K562 (cell line): ENCODE measurements at regions not wholly inside any gene's neighbourhood (a gene's known extent, or its start where the extent isn't known, plus 50 kb on each side); places are given as distances from the start of the nearest gene placed in this dataset.
A peak's percentile ranks its signal among the peaks of the same experiment; 100 is the strongest.

Experiments
- ATAC-seq: fragments of 200-7000 bp; cut with Tn5 transposase; 3 replicates; pipeline ENCODE4 v1.9.1; 2020; ENCODE audit warnings: moderate library complexity
- BruUV-seq: library from RNA; stranded (reverse); fragments of 400-500 nt; replicated peaks from 2 replicates; lab custom pipeline; 2021; lab: Mats Ljungman, UMichigan
- CTCF ChIA-PET: fragments of 300-600 bp; formaldehyde crosslinking; extraction: SDS; loops from one replicate; lab custom pipeline; 2021; ENCODE audit warnings: low intra/inter-chr PET ratio; lab: Yijun Ruan, JAX
- POLR2A ChIA-PET: fragments of 300-600, 350-650 bp; sonication (Branson Sonifier 250); formaldehyde crosslinking; extraction: SDS; loops from one replicate; lab custom pipeline; 2021; ENCODE audit warnings: antibody characterized with exemption, inconsistent platforms; lab: Yijun Ruan, JAX
- DNase-seq, 4 experiments: peaks; one replicate each; pipeline versions ENCODE4 v3.0.0 to v3.0.0-alpha.2; 2011 to 2018; ENCODE audit warnings: low spot score in 3 of 4, mixed read lengths in 3 of 4; ENCODE audit errors: extremely low read depth in 1 of 4
- FAIRE-seq: peaks from 2 replicates; lab custom pipeline; 2011; peaks lifted over from hg19 to GRCh38; lab: Jason Lieb, UNC
- H2AFZ ChIP-seq: 2 replicates; pipeline ENCODE4 v1.6.0; 2011; ENCODE audit warnings: low read depth, low read length, control low read depth, inconsistent platforms
- H3K27ac ChIP-seq: fragments of 200-600 bp; 3 replicates; pipeline ENCODE4 v1.8.0; 2011; ENCODE audit warnings: low read depth, mild to moderate bottlenecking, control low read depth, inconsistent platforms, low read length, moderate library complexity, mixed read lengths; ENCODE audit errors: extremely low read depth
- H3K27me3 ChIP-seq, 2 experiments: fragments of 300-600 bp in 1 of 2; 2 replicates in 1 of 2; 3 replicates in 1 of 2; pipeline versions ENCODE4 v1.6.0 to v1.8.0; 2011; ENCODE audit warnings: inconsistent platforms in 2 of 2, low read length in 2 of 2, mild to moderate bottlenecking in 1 of 2, mixed read lengths in 1 of 2, moderate library complexity in 1 of 2; ENCODE audit not compliant: control insufficient read depth in 2 of 2, insufficient read depth in 2 of 2
- H3K36me3 ChIP-seq: fragments of 300-600 bp; 3 replicates; pipeline ENCODE4 v1.8.0; 2011; ENCODE audit warnings: mild to moderate bottlenecking, low read length, inconsistent platforms; ENCODE audit not compliant: control insufficient read depth, insufficient read depth
- H3K4me1 ChIP-seq, 2 experiments: fragments of 200-600 bp in 1 of 2; replicated peaks in 1 of 2; 2 replicates in 1 of 2; 3 replicates in 1 of 2; pipeline versions ENCODE4 v1.5.1 to v1.8.0; 2011; ENCODE audit warnings: inconsistent platforms in 2 of 2, low read length in 2 of 2, mild to moderate bottlenecking in 1 of 2, mixed read lengths in 1 of 2, moderate library complexity in 1 of 2; ENCODE audit not compliant: control insufficient read depth in 2 of 2, insufficient read depth in 2 of 2
- H3K4me2 ChIP-seq: 2 replicates; pipeline ENCODE4 v1.6.1; 2011; ENCODE audit warnings: low read length, control low read depth, inconsistent platforms, mixed read lengths; ENCODE audit not compliant: insufficient read depth
- H3K4me3 ChIP-seq: fragments of 200-600 bp; sonication (generic), shearing (Covaris generic); 2 replicates; pipeline ENCODE4 v1.5.1; 2016; ENCODE audit warnings: control low read depth, inconsistent platforms
- H3K79me2 ChIP-seq: fragments of 200-600 bp; 3 replicates; pipeline ENCODE4 v1.8.0; 2011; ENCODE audit warnings: low read length, inconsistent platforms; ENCODE audit not compliant: control insufficient read depth, insufficient read depth
- H3K9ac ChIP-seq, 2 experiments: 2 replicates each; pipeline versions ENCODE4 v1.6.0 to v1.6.1; 2011; ENCODE audit warnings: low read depth in 2 of 2, low read length in 2 of 2, control low read depth in 1 of 2, inconsistent platforms in 1 of 2, mild to moderate bottlenecking in 1 of 2, mixed read lengths in 1 of 2; ENCODE audit not compliant: insufficient read depth in 1 of 2
- H3K9me1 ChIP-seq: one replicate; pipeline ENCODE4 v1.6.0; 2011; ENCODE audit warnings: inconsistent platforms, mild to moderate bottlenecking, low read length, moderate library complexity; ENCODE audit not compliant: control insufficient read depth, insufficient read depth
- H3K9me3 ChIP-seq: replicated peaks from 2 replicates; pipeline ENCODE4 v1.5.1; 2011; ENCODE audit warnings: low read depth, low read length, inconsistent platforms; ENCODE audit not compliant: control insufficient read depth, insufficient read depth
- H4K20me1 ChIP-seq: replicated peaks from 2 replicates; pipeline ENCODE4 v1.6.1; 2011; ENCODE audit warnings: low read length, inconsistent platforms, mixed read lengths; ENCODE audit not compliant: control insufficient read depth, insufficient read depth
- DDX20 ChIP-seq: fragments of 450-650 bp; IDR thresholded peaks from 2 replicates; pipeline ENCODE4 v1.6.1; 2016; ENCODE audit warnings: missing genetic modification characterization, low read depth, mild to moderate bottlenecking, missing compliant biosample characterization, moderate library complexity
- ETS2 ChIP-seq: IDR thresholded peaks from 2 replicates; pipeline ENCODE4 v1.6.1; 2016; ENCODE audit warnings: borderline replicate concordance, missing genetic modification characterization, mild to moderate bottlenecking, moderate library complexity, missing compliant biosample characterization; ENCODE audit not compliant: poor library complexity, severe bottlenecking
- HNRNPK ChIP-seq: fragments of 200-400 bp; formaldehyde crosslinking; IDR thresholded peaks from one replicate; pipeline ENCODE4 v1.6.1; 2018; ENCODE audit warnings: mild to moderate bottlenecking, low read depth, low read length; ENCODE audit not compliant: poor library complexity, severe bottlenecking
- NR0B1 ChIP-seq: fragments of 450-650 bp; IDR thresholded peaks from one replicate; pipeline ENCODE4 v1.6.1; 2018; ENCODE audit warnings: mild to moderate bottlenecking, moderate library complexity; ENCODE audit not compliant: partially characterized antibody
- SETDB1 ChIP-seq: IDR thresholded peaks from one replicate; pipeline ENCODE4 v1.6.1; 2012; ENCODE audit warnings: low read length, control low read depth, inconsistent platforms
- TCF7 ChIP-seq: sonication (generic); IDR thresholded peaks from 2 replicates; pipeline ENCODE4 v1.6.1; 2016; ENCODE audit warnings: antibody characterized with exemption, borderline replicate concordance
- THRB ChIP-seq: fragments of 450-650 bp; formaldehyde crosslinking; conservative IDR thresholded peaks from 2 replicates; pipeline ENCODE4 v1.4.0; 2022; ENCODE audit warnings: mild to moderate bottlenecking, missing genetic modification characterization
- ZNF24 ChIP-seq: fragments of 450-650 bp; IDR thresholded peaks from 2 replicates; pipeline ENCODE4 v1.6.1; 2016
- ZNF398 ChIP-seq: fragments of 250-450 bp; sonication (Bioruptor Pico); IDR thresholded peaks from 2 replicates; pipeline ENCODE4 v1.8.0; 2021; ENCODE audit warnings: moderate library complexity, mild to moderate bottlenecking, inconsistent platforms
- WGBS: fragments of 100-300 bp; shearing (Covaris generic); methylation state at CpG from one replicate; pipeline ENCODE4 v1.1.6; 2016; ENCODE audit warnings: low coverage, mixed read lengths; ENCODE audit not compliant: insufficient coverage; ENCODE audit errors: missing lambda C conversion rate; 5-methylcytosine and 5-hydroxymethylcytosine counted together
- in situ Hi-C: fragments of 300-500 bp; cut with MboI; formaldehyde crosslinking; loops from 4 replicates; pipeline ENCODE4 v1.15.0; 2018; ENCODE audit warnings: inconsistent platforms, mixed read lengths
- intact Hi-C: fragments of 100-400 bp; cut with micrococcal nuclease; formaldehyde crosslinking; loops from 2 replicates; pipeline ENCODE4 v1.14.2; 2022

- 0% methylated on average over 2 of the region's 4 CpGs for WGBS
- POLR2A ChIA-PET: no interaction called here
- no TSS peak for BruUV-seq
Observed at GRCh38 chr7:136495081-136495480, 373.4 kb upstream of the CHRM2 start.

More at GRCh38 chr7:136495081-136495480, 373.4 kb upstream of the CHRM2 start:
- peaks cover 0 to 6% of the 10 kb centered on the region in 2 experiments; a peak in 1 of 5 replicates for H3K4me1 ChIP-seq
- H3K79me2 ChIP-seq: no peaks in the 10 kb centered on the region
- H3K4me2 ChIP-seq: no peak overlapping the region
- H4K20me1 ChIP-seq: no peaks in the 10 kb centered on the region
- H3K27ac ChIP-seq: no peak overlapping the region
- in situ Hi-C loops (no loop called here), intact Hi-C loops (no loop called here)
- CTCF ChIA-PET: no interaction called here
- H3K36me3 ChIP-seq: no peaks in the 10 kb centered on the region
- H3K9ac ChIP-seq: no peak overlapping the region
- H3K27me3 ChIP-seq: no peaks in the 10 kb centered on the region
- TF ChIP-seq ETS2: no peak
- no peak for TF ChIP-seq SETDB1
- no peak for TF ChIP-seq TCF7
- no peak for TF ChIP-seq ZNF24
- TF ChIP-seq ZNF398 (CRISPR knock-in tag): no peak
- TF ChIP-seq HNRNPK: no peak
- no peak for TF ChIP-seq NR0B1
- TF ChIP-seq DDX20: no peak
- no peak for TF ChIP-seq THRB (CRISPR knock-in tag)
- H3K9me3 ChIP-seq: 0 out of 2 replicates have a peak, but pooled peaks cover 2% of the 10 kb centered on the region
- H2AFZ ChIP-seq: peak overlapping the region; percentile 52
- ATAC-seq (no peak), FAIRE-seq (no peak), DNase-seq (no peak)
- H3K4me3 ChIP-seq: no peak overlapping the region
- H3K9me1 ChIP-seq: no peaks in the 10 kb centered on the region
